HFFc6 (cell line): ENCODE measurements at regions not wholly inside any gene's neighbourhood (a gene's known extent, or its start where the extent isn't known, plus 50 kb on each side); places are given as distances from the start of the nearest gene placed in this dataset.

ENCODE experiments used
- DNase-seq: peaks from one replicate; pipeline ENCODE4 v3.0.0-alpha.2; 2018
- H3K27ac Mint-ChIP-seq: 2 replicates; pipeline ENCODE4 v1.8.0; 2020; ENCODE audit warnings: mild to moderate bottlenecking, mixed read lengths
- H3K27me3 Mint-ChIP-seq: 2 replicates; pipeline ENCODE4 v1.8.0; 2021; ENCODE audit warnings: mild to moderate bottlenecking, moderate library complexity, mixed read lengths; ENCODE audit not compliant: insufficient read depth
- H3K36me3 Mint-ChIP-seq: 2 replicates; pipeline ENCODE4 v1.8.0; 2021; ENCODE audit warnings: low read depth, mixed read lengths
- H3K4me1 Mint-ChIP-seq: 2 replicates; pipeline ENCODE4 v1.8.0; 2020; ENCODE audit warnings: low read depth, mixed read lengths
- H3K4me3 Mint-ChIP-seq: 2 replicates; pipeline ENCODE4 v1.8.0; 2020; ENCODE audit warnings: mild to moderate bottlenecking, moderate library complexity, mixed read lengths
- H3K9me3 Mint-ChIP-seq: 2 replicates; pipeline ENCODE4 v1.8.0; 2020; ENCODE audit warnings: mild to moderate bottlenecking, mixed read lengths
- TF ChIP-seq, protein P1 (sequence below): fragments of 200-600 bp; sonication (generic); IDR thresholded peaks from 2 replicates; pipeline ENCODE4 v1.5.0; 2021; ENCODE audit warnings: antibody characterized with exemption, mild to moderate bottlenecking

DNA sequence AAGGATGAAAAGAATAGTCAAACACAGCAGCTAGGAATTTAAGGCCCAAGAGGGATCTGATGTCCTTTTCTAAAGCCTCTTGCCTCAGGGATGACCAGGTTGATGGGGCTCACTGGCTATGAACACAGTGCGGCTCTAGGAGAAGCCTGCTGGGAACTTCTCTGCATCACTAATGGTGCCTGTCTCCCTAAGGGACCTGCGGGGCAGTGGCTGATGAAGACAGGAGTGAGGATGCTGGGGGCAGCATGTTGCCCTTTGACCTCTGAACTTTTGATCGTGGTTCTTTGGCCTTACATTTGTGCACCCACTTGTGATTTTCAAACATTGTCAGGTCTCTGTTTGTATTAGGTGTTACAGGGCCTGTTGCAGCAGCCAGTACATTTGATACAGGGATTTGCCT is 64.9 kb upstream of the KLHL25 start:
- DNase-seq = no peak
- H3K36me3 Mint-ChIP-seq = no peaks in the 10 kb centered on the region
- H3K9me3 Mint-ChIP-seq = no peaks in the 10 kb centered on the region
- H3K27me3 Mint-ChIP-seq = peaks cover 42% of the 10 kb centered on the region
- no peak overlapping the region for H3K27ac Mint-ChIP-seq
- H3K4me1 Mint-ChIP-seq = peaks cover 6% of the 10 kb centered on the region
- no peak overlapping the region for H3K4me3 Mint-ChIP-seq
- TF ChIP-seq, protein P1, sequence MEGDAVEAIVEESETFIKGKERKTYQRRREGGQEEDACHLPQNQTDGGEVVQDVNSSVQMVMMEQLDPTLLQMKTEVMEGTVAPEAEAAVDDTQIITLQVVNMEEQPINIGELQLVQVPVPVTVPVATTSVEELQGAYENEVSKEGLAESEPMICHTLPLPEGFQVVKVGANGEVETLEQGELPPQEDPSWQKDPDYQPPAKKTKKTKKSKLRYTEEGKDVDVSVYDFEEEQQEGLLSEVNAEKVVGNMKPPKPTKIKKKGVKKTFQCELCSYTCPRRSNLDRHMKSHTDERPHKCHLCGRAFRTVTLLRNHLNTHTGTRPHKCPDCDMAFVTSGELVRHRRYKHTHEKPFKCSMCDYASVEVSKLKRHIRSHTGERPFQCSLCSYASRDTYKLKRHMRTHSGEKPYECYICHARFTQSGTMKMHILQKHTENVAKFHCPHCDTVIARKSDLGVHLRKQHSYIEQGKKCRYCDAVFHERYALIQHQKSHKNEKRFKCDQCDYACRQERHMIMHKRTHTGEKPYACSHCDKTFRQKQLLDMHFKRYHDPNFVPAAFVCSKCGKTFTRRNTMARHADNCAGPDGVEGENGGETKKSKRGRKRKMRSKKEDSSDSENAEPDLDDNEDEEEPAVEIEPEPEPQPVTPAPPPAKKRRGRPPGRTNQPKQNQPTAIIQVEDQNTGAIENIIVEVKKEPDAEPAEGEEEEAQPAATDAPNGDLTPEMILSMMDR = no peak

DNA sequence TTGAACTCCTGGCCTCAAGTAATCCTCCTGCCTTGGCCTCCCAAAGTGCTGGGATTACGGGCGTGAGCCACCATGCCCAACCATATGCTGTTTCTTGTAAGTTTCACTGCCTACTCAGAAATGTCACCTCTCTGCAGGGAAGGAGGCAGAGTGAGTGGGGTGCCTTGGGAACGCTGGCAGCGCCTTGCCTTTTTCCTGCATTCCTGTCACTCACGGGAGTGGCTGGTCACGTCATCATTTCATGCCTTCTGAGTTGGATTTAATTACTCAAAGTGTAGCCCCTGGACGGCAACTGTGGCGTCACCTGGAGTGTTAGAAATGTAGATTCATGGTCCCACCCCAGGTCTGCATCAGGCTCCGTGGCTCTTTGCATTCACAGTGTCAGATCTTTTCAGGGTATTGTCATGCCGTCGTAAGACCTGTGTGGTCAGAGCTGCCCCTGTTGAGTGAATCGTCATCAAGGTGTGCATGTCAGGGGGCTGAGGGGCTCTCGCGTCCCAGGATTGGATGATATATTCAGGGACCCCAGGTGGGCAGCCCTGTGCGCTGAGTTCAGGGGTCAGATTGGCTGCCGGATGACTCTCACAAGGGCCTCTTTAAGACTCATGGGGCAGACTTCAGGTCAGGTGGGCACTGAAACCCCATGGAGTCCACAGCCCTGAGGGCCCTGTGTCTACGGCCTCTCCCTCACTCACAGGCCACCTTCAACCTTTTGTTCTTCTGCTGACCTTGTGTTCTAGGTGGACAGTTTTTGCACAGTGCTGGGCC is 65.9 kb upstream of the KLHL25 start:
- peaks cover 40% of the 10 kb centered on the region for H3K27me3 Mint-ChIP-seq
- H3K4me1 Mint-ChIP-seq = peaks cover 6% of the 10 kb centered on the region
- no peaks in the 10 kb centered on the region for H3K9me3 Mint-ChIP-seq
- H3K36me3 Mint-ChIP-seq = no peaks in the 10 kb centered on the region
- DNase-seq = no peak
- H3K4me3 Mint-ChIP-seq = no peak overlapping the region
- TF ChIP-seq, protein P1 = no peak
- no peak overlapping the region for H3K27ac Mint-ChIP-seq

DNA sequence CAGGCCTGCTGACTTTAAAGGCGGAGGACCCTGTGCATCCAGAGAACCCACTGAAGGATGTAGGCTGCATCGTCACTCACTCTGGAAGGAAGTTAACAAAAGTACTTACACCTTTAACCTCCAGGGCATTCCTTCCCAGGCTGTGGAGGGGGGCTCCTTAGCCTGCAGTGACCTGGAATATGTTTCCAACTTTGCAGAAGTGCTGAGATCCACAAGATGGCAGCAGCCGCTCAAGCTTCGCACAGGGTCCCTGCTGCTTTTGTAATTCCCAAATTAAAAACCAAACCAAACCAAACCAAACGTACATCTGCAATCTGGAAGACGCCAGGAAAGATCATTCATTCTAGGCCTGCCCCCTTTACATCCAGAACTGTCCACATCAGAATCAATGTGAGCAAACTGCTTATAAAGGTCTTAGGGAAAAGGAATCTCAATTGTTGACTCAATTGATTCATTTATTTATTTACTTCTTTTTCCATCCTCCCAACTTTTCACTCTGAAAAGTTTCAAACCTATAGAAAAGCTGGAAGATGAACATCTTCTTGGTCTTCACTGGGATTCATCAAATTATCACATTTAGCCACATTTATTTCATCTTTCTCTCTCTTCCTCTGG is 70.5 kb upstream of the KLHL25 start:
- no peak overlapping the region for H3K4me3 Mint-ChIP-seq
- TF ChIP-seq, protein P1 = peak; percentile 74
- peak; percentile 8 for DNase-seq
- H3K9me3 Mint-ChIP-seq = no peaks in the 10 kb centered on the region
- H3K36me3 Mint-ChIP-seq = no peaks in the 10 kb centered on the region
- no peaks in the 10 kb centered on the region for H3K4me1 Mint-ChIP-seq
- no peak overlapping the region for H3K27ac Mint-ChIP-seq
- H3K27me3 Mint-ChIP-seq = peaks cover 28% of the 10 kb centered on the region

DNA sequence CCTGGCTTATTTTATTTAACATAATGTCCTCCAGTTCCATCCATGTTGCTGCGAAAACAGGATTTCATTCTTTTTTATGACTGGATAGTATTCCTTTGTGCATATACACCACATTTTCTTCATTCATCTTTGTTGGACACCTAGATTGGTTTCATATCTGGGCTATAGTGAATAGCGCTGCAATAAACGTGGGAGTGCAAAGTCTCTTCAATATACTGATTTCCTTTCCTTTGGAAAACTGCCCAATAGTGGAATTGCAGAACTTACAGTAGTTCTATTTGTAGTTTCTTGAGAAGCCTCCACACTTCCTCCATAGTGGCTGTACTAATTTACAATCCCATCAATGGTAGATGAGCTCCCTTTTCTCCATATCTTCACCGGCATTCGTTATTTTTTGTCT is 72.5 kb upstream of the KLHL25 start:
- Mint-ChIP-seq H3K4me1 (no peaks in the 10 kb centered on the region; the same call in 1 of the 2 replicates), H3K4me3 (no peak overlapping the region), H3K9me3 (no peaks in the 10 kb centered on the region), H3K27ac (no peak overlapping the region), H3K36me3 (no peaks in the 10 kb centered on the region), H3K27me3 (peaks cover 22% of the 10 kb centered on the region)
- no peak for DNase-seq
- TF ChIP-seq, protein P1 = no peak

DNA sequence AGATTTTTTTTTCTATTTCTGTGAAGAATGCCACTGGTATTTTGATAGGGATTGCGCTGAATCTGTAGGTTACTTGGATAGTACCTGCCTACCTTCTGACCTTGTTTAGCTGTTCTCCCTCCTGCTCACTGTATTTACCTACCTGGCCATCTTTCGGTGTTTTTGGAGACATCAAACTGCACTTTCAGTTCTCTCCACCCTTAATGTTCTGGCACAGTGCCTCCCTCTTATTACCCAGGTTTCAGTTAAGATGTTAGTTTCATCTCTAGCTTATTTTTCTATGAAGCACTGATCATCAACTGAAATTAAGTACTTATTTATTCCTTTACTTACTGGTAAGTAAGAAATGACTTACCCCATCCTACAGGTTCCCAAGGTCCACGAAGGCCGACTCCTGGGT is 74.4 kb upstream of the KLHL25 start:
- H3K9me3 Mint-ChIP-seq = no peaks in the 10 kb centered on the region
- H3K4me1 Mint-ChIP-seq = no peaks in the 10 kb centered on the region; the same call in 1 of the 2 replicates
- TF ChIP-seq, protein P1 = no peak
- H3K4me3 Mint-ChIP-seq = no peak overlapping the region
- H3K36me3 Mint-ChIP-seq = no peaks in the 10 kb centered on the region
- peaks cover 23% of the 10 kb centered on the region for H3K27me3 Mint-ChIP-seq
- H3K27ac Mint-ChIP-seq = no peak overlapping the region
- no peak for DNase-seq
